GM12878 (cell line): ENCODE measurements at regions not wholly inside any gene's neighbourhood (a gene's known extent, or its start where the extent isn't known, plus 50 kb on each side); places are given as distances from the start of the nearest gene placed in this dataset.
"Not testable (repeated sequence)": the region's sequence is repeated elsewhere in the genome, so short reads cannot be mapped to it uniquely, and the experiment has no call there.

Source experiments
- ATAC-seq: fragments of 200-7000 bp; cut with Tn5 transposase; 3 replicates; pipeline ENCODE4 v1.9.1; 2020; ENCODE audit warnings: mild to moderate bottlenecking, moderate library complexity
- BruUV-seq: library from RNA; stranded (reverse); fragments of 400-500 nt; replicated peaks from 2 replicates; lab custom pipeline; 2021; lab: Mats Ljungman, UMichigan
- CTCF ChIA-PET: fragments of 300-600 bp; sonication (Branson Sonifier 250); formaldehyde crosslinking; extraction: SDS; loops from one replicate; lab custom pipeline; 2021; ENCODE audit warnings: inconsistent platforms; lab: Yijun Ruan, JAX
- POLR2A ChIA-PET: fragments of 350-600 bp; formaldehyde crosslinking; extraction: SDS; loops from one replicate; lab custom pipeline; 2021; ENCODE audit warnings: inconsistent platforms; lab: Charles Lee
- RAD21 ChIA-PET: fragments of 300-600 bp; sonication (Branson Sonifier 250); formaldehyde crosslinking; loops from one replicate; lab custom pipeline; 2023; ENCODE audit warnings: antibody characterized with exemption; ENCODE audit not compliant: unreplicated experiment; lab: Charles Lee
- SMC1A ChIA-PET: fragments of 300-600 bp; sonication (Branson Sonifier 250); formaldehyde crosslinking; loops from one replicate; lab custom pipeline; 2023; ENCODE audit not compliant: unreplicated experiment, uncharacterized antibody; lab: Charles Lee
- DNase-seq: peaks from one replicate; pipeline ENCODE4 v3.0.0-alpha.2; 2011; ENCODE audit warnings: low read depth, low spot score
- FAIRE-seq: peaks from 3 replicates; lab custom pipeline; 2011; peaks lifted over from hg19 to GRCh38; lab: Jason Lieb, UNC
- H2AFZ ChIP-seq: 2 replicates; pipeline ENCODE4 v1.6.0; 2011; ENCODE audit warnings: low read depth, low read length, control low read depth; ENCODE audit not compliant: control insufficient read depth
- H3K27ac ChIP-seq: 2 replicates; pipeline ENCODE4 v1.5.1; 2011; ENCODE audit warnings: control low read depth; ENCODE audit not compliant: control insufficient read depth, insufficient read depth
- H3K27me3 ChIP-seq, 2 experiments: replicated peaks in 1 of 2; 2 replicates each; pipeline versions ENCODE4 v1.6.0 to v1.6.1; 2011; ENCODE audit warnings: low read length in 1 of 2; ENCODE audit not compliant: control insufficient read depth in 2 of 2, insufficient read depth in 2 of 2
- H3K36me3 ChIP-seq, 2 experiments: 2 replicates each; pipeline ENCODE4 v1.5.1; 2011; ENCODE audit warnings: low read length in 1 of 2; ENCODE audit not compliant: control insufficient read depth in 2 of 2, insufficient read depth in 2 of 2
- H3K4me1 ChIP-seq: 2 replicates; pipeline ENCODE4 v1.6.1; 2011; ENCODE audit warnings: mild to moderate bottlenecking, low read length, moderate library complexity, mixed read lengths; ENCODE audit not compliant: control insufficient read depth, insufficient read depth
- H3K4me2 ChIP-seq: 2 replicates; pipeline ENCODE4 v1.6.0; 2011; ENCODE audit warnings: control low read depth; ENCODE audit not compliant: control insufficient read depth, insufficient read depth
- H3K4me3 ChIP-seq: fragments of 200-600 bp; sonication (generic); 2 replicates; pipeline ENCODE4 v1.5.1; 2016
- H3K79me2 ChIP-seq: 2 replicates; pipeline ENCODE4 v1.6.0; 2011; ENCODE audit warnings: low read length; ENCODE audit not compliant: control insufficient read depth, insufficient read depth
- H3K9ac ChIP-seq: 2 replicates; pipeline ENCODE4 v1.8.0; 2011; ENCODE audit warnings: low read length, control low read depth, mixed read lengths; ENCODE audit not compliant: control insufficient read depth, insufficient read depth
- H3K9me3 ChIP-seq: replicated peaks from 3 replicates; pipeline ENCODE4 v1.5.1; 2011; ENCODE audit warnings: mild to moderate bottlenecking, low read length; ENCODE audit not compliant: control insufficient read depth, insufficient read depth
- H4K20me1 ChIP-seq: 2 replicates; pipeline ENCODE4 v1.6.0; 2011; ENCODE audit not compliant: control insufficient read depth, insufficient read depth
- ASH2L ChIP-seq: fragments of 300-600, 200-600 bp; sonication (generic); IDR thresholded peaks from 2 replicates; pipeline ENCODE4 v1.6.1; 2017; ENCODE audit warnings: low read depth, mild to moderate bottlenecking, borderline replicate concordance
- CREM ChIP-seq: IDR thresholded peaks from 2 replicates; pipeline ENCODE4 v1.6.1; 2014; ENCODE audit warnings: antibody characterized with exemption, low read depth
- ELK1 ChIP-seq: IDR thresholded peaks from 2 replicates; pipeline ENCODE4 v1.6.1; 2012; ENCODE audit warnings: low read depth, low read length, improper control_type of control experiment
- PKNOX1 ChIP-seq: fragments of 450-650 bp; IDR thresholded peaks from 2 replicates; pipeline ENCODE4 v1.6.1; 2016; ENCODE audit warnings: mild to moderate bottlenecking
- POLR2A ChIP-seq: IDR thresholded peaks from 2 replicates; pipeline ENCODE4 v1.6.1; 2011; ENCODE audit warnings: low read depth, mild to moderate bottlenecking, low read length
- POU2F2 ChIP-seq: IDR thresholded peaks from 3 replicates; pipeline ENCODE4 v1.6.1; 2011; ENCODE audit warnings: low read depth, mild to moderate bottlenecking, low read length, borderline replicate concordance
- TBL1XR1 ChIP-seq: IDR thresholded peaks from 2 replicates; pipeline ENCODE4 v1.6.1; 2012; ENCODE audit warnings: low read depth, low read length, improper control_type of control experiment
- ZBTB33 ChIP-seq: fragments of 450-650 bp; IDR thresholded peaks from 2 replicates; pipeline ENCODE4 v1.6.1; 2017; ENCODE audit warnings: mild to moderate bottlenecking
- WGBS: methylation state at CpG from one replicate; pipeline ENCODE4 v1.1.6; 2016; ENCODE audit warnings: low lambda C conversion rate; ENCODE audit not compliant: insufficient replicate concordance, insufficient coverage; ENCODE audit errors: missing lambda C conversion rate; 5-methylcytosine and 5-hydroxymethylcytosine counted together
- in situ Hi-C: fragments of 300-500 bp; cut with MboI; formaldehyde crosslinking; loops from 9 replicates; pipeline ENCODE4 v1.14.3; 2018; ENCODE audit warnings: mixed read lengths
- intact Hi-C: fragments of 100-400 bp; cut with micrococcal nuclease; formaldehyde crosslinking; loops from one replicate; pipeline ENCODE4 v1.14.2; 2022; ENCODE audit not compliant: unreplicated experiment

DNA sequence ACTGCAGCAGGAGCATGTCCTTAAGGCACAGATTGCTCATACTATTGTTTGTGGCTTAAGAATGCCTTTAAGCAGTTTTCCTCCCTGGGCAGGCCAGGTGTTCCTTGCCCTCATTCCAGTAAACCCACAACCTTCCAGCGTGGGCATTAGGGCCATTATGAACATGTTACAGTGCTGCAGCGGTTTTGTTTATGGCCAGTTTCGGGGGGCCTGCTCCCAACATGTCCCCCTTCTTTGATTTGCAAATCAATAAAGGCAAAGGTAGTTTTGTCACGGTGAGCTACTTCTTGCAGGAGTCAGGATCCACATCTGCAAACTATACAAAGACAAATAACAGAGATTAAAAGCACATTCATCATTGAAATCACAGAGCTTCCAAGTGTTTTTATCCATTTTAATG, 712.8 kb upstream of the MBL2 start:
- CTCF ChIA-PET, in situ Hi-C loops, H4K20me1 ChIP-seq, SMC1A ChIA-PET, DNase-seq, H3K4me1 ChIP-seq, BruUV-seq, H2AFZ ChIP-seq, ATAC-seq, intact Hi-C loops, POLR2A ChIA-PET, H3K27ac ChIP-seq, H3K9me3 ChIP-seq, H3K4me2 ChIP-seq, H3K4me3 ChIP-seq, H3K9ac ChIP-seq, H3K27me3 ChIP-seq, RAD21 ChIA-PET, H3K36me3 ChIP-seq, H3K79me2 ChIP-seq, FAIRE-seq: not testable (repeated sequence)
- WGBS = 0% methylated on average over 4 of the region's 4 CpGs

GRCh38 chr10:53479365-53479764, 706.8 kb upstream of the MBL2 start:
- no peak overlapping the region for H3K27ac ChIP-seq
- TF ChIP-seq POU2F2 = no peak
- TF ChIP-seq ZBTB33 = no peak
- no peak for TF ChIP-seq ASH2L
- no peak for TF ChIP-seq TBL1XR1
- TF ChIP-seq PKNOX1 = no peak
- TF ChIP-seq ELK1 = no peak
- TF ChIP-seq CREM = no peak
- no peak for TF ChIP-seq POLR2A
- TF ChIP-seq, all 136 proteins: peak for 0
- no TSS peak for BruUV-seq
- ChIA-PET SMC1A (interaction anchor here (1.1 kb wide), 1 partner anchor 14 kb away, joined by 3 read pairs; no protein-coding TSS in a partner anchor), POLR2A (no interaction called here), RAD21 (no interaction called here), CTCF (interaction anchor here (1.9 kb wide), 1 partner anchor 122 kb away, joined by 3 read pairs; no protein-coding TSS in a partner anchor)
- no peaks in the 10 kb centered on the region for H4K20me1 ChIP-seq
- H3K27me3 ChIP-seq = no peaks in the 10 kb centered on the region
- 10% methylated on average over 2 of the region's 2 CpGs for WGBS
- H3K4me2 ChIP-seq = no peak overlapping the region
- H3K9me3 ChIP-seq = no peaks in the 10 kb centered on the region
- no peak for DNase-seq
- no peak overlapping the region for H3K4me3 ChIP-seq
- no peak overlapping the region for H3K9ac ChIP-seq
- no peaks in the 10 kb centered on the region for H3K4me1 ChIP-seq
- in situ Hi-C loops = no loop called here
- H3K79me2 ChIP-seq = no peaks in the 10 kb centered on the region
- no peaks in the 10 kb centered on the region for H3K36me3 ChIP-seq
- FAIRE-seq = no peak
- no peak for ATAC-seq
- intact Hi-C loops = no loop called here
- H2AFZ ChIP-seq = no peak overlapping the region
